ENCODE measurements at regions not wholly inside any gene's neighbourhood (a gene's known extent, or its start where the extent isn't known, plus 50 kb on each side); places are given as distances from the start of the nearest gene placed in this dataset.

DNA sequence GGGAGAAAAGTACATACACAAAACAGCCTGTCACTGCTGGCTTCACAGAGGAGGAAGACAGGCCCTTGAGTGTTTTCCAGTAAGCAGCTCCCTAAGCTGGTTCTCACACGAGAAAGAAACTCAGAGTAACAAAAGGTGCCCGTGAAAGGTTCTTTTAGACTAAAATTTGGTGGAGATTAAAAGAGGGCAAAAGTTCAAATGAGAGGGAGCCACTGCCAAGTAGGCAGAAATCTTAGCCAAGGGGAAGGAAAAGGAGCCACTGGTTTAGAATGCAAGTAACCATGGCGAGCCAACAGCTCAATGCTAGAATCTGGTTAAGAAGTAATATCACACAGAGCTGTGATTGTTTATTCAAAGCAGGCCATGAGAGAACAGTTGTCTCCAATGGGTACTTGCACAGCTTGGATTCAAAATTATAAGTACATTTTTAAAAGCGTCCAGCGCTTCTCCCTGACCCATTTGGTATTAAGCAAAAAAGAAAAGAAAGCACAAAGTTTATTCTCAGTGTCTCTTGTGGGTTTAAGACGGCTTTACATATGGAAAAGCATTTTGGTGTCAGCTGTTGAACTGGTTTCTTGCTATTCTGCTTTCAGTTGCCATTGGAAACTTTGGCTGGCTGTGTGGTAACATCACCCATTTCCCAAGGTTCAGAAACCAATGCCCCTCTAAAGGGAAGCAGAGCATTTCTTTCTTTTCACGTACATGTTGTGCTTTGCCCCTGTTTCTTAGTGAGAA lies 648.5 kb downstream of the RNF144B start:
- DNase-seq (ENCODE audit: low read depth) = peak; percentile 47

DNA sequence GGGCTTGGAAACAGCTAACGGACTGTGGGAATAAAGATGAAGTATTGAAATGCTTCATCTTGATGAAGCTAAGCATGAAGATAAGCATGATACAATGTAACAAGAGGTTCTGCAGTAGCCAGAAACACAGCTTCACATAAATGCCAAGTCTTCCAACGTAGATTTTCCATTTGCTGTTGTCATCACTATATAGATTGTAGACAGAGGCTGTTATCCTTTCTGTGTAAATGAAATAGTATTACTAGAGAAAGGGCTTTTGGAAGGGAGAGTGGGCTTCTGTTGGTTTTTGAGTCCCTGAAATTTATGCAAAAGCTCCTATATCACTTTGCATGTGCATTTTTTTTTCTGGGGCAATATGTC lies 649.0 kb downstream of the RNF144B start:
- no peak for DNase-seq (ENCODE audit: low read depth)

GRCh38 chr6:19037607-19038006 lies 650.5 kb downstream of the RNF144B start:
- no peak for DNase-seq (ENCODE audit: low read depth)

DNA sequence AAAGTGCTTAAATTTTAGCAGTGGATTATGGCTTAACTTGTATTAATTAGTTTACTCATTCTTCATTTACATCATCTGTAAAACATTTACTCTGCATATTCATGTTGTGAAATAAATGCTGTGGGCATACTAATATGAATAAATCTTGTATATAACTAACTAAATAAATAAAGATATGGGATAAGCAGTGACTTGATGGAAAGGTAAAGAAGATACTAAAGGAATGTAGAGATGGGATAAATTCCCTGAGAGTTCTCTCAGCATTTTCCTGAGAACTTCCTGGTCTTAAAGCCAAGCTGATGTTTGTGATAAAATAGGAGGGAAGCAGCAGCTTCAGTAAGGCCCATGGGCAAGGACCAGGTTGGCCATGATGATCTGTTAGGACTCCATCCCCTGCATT lies 652.1 kb downstream of the RNF144B start:
- no peak for DNase-seq (ENCODE audit: low read depth)

GRCh38 chr6:19041906-19042305 lies 654.8 kb downstream of the RNF144B start:
- no peak for DNase-seq (ENCODE audit: low read depth)

DNA sequence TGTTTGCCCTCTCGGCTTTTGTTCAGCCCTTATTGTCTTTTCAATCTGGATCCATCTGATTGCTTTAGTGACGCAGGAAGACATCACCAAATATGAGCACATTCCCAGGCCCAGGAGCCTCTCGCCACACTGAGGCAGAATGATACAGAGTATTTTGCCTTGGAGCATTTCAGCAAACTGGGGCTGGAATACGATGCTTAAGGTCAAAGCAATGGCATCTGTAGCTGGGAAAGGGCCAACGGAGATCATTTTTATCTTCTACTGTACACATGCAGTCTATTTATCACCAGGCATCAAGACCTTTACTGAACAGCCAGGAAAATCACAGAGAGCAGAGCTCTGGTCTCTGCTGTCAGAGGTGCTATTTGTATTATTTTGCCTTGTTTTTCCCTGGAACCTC lies 655.3 kb downstream of the RNF144B start:
- DNase-seq (ENCODE audit: low read depth) = no peak

- no peak for DNase-seq (ENCODE audit: low read depth)
These were observed 663.6 kb downstream of the RNF144B start for GRCh38 chr6:19050765-19051164.

GRCh38 chr6:19052219-19052618 lies 665.1 kb downstream of the RNF144B start:
- peak; percentile 74 for DNase-seq (ENCODE audit: low read depth)

DNA sequence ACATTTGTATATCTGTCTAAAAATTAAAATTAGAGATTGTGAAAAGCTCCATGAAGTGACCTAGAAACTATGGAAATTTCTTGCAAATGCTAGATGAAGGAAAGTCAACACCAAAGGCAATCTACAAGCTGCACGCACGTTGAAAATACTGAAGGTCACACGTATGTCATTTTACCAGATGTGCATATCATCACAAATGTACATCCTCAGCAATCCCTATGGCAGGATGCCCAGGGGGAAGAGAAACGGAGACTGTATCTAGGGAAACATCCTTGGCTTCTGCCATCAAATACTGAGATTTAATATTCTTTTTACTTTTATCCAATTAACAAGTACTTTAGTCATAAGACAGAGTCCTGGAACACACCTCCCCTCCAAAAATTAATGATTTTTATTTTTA lies 672.0 kb downstream of the RNF144B start:
- DNase-seq (ENCODE audit: low read depth) = no peak

GRCh38 chr6:19067165-19067564 lies 680.0 kb downstream of the RNF144B start:
- no peak for DNase-seq (ENCODE audit: low read depth)

- DNase-seq (ENCODE audit: low read depth) = no peak
These were observed 683.4 kb downstream of the RNF144B start for GRCh38 chr6:19070520-19070919.

DNA sequence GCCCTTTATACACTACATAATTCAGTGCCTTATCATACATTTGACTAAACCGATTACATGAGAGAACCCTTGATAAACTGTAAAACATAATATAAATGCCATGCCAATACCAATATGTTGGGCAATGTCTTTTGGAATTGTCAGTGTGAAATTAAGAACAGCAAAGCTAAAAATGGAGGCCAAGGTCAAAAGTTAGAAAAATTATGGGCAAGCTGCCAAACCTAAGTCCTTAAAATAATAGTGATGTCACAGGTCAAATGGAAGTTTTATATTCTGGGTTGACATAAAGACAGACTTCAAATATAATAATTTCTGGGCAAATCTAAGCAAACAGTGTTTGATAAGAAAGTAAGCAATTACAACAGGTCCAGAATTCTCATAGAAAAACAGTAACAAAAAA lies 696.7 kb downstream of the RNF144B start:
- DNase-seq (ENCODE audit: low read depth) = no peak

DNA sequence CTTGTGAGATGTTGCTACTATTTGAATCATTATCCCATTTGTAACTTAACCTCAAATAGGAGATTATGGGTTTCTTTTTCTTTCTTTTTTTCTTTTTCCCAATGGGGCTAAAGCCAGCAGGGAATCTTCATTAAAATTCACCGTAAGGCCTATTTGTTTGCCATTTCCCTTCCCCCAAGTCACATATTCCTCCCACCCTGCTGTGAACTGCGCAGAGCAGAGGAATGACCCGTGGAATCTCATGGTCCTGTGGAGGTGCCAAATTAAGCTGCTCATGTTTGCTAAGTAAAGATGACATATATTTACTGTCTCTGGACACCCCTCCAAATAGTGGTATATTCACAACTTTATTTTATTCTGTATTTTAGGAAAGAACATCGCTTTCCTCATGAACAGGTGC lies 699.3 kb downstream of the RNF144B start:
- DNase-seq (ENCODE audit: low read depth) = no peak

- no peak for DNase-seq (ENCODE audit: low read depth)
These were observed 700.1 kb downstream of the RNF144B start for GRCh38 chr6:19087296-19087695.

DNA sequence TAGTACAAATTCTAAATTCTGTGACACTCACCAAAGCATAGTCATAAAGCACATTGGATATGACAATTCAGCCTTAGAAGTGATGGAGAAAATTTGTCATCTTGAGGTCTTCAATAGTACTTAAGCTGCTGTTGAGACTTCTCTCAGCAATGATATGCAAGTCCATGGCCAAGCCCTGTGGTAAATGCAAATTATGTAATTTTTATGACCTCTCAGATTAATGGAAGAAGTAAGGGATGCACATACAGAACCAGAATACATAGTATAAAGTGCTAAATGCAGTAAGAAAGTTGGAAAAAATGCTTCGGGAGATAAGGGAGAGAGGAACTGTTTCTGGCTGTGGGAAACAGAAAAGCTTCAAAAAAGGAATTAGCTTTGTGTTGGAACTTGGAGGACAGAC lies 700.7 kb downstream of the RNF144B start:
- no peak for DNase-seq (ENCODE audit: low read depth)

GRCh38 chr6:19100752-19101151 lies 713.6 kb downstream of the RNF144B start:
- DNase-seq (ENCODE audit: low read depth) = no peak

GRCh38 chr6:19102936-19103335 lies 715.8 kb downstream of the RNF144B start:
- DNase-seq (ENCODE audit: low read depth) = no peak

- no peak for DNase-seq (ENCODE audit: low read depth)
These were observed 720.3 kb downstream of the RNF144B start for GRCh38 chr6:19107468-19107867.

GRCh38 chr6:19121521-19121920 lies 715.6 kb upstream of the ID4 start:
- DNase-seq (ENCODE audit: low read depth) = peak; percentile 97

- no peak for DNase-seq (ENCODE audit: low read depth)
These were observed 710.1 kb upstream of the ID4 start for GRCh38 chr6:19127081-19127480.

DNA sequence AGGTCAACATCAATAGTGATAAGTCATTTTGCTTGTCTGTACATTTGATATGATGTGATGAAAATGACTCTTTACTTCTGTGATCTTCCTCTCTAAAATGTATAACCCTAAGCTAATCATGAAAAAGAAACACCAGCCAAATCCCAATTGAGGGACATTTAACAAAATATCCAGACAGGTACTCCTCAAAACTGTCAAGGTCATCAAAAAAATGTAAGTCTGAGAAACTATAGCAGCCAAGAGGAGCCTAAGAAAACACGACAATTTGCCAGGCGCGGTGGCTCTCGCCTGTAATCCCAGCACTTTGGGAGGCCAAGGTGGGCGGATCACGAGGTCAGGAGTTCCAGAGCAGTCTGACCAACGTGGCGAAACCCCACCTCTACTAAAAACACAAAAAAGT lies 708.5 kb upstream of the ID4 start:
- no peak for DNase-seq (ENCODE audit: low read depth)

- DNase-seq (ENCODE audit: low read depth) = no peak
These were observed 701.5 kb upstream of the ID4 start for GRCh38 chr6:19135706-19136105.

DNA sequence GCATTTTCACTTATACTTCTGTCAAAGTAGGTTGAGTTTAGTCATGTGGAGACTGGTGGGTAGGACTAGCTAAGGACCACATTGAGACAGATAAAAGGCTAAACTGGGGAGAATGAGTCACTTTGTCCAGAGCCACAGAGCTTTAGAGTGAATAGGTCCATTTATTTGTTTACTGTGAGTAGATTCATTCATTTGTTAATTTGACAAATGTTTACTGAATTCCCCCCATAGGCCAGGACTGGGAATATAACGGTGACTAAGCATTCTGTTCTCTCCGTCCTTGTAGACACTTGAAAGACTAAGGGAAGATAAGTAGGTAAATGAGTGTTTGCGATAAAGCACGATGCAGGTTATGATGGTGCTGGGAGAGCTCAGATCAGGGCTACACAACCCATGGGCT lies 699.7 kb upstream of the ID4 start:
- peak; percentile 46 for DNase-seq (ENCODE audit: low read depth)

- DNase-seq (ENCODE audit: low read depth) = peak; percentile 41
These were observed 694.9 kb upstream of the ID4 start for GRCh38 chr6:19142275-19142674.

All from renal cortical epithelial cell (primary cell).